HepG2 (cell line): ENCODE measurements at regions not wholly inside any gene's neighbourhood (a gene's known extent, or its start where the extent isn't known, plus 50 kb on each side); places are given as distances from the start of the nearest gene placed in this dataset.

Experiments used
- ATAC-seq: fragments of 200-7000 bp; cut with Tn5 transposase; 3 replicates; pipeline ENCODE4 v1.9.1; 2020; ENCODE audit warnings: mild to moderate bottlenecking, moderate library complexity
- BruUV-seq: library from RNA; stranded (reverse); fragments of 400-500 nt; replicated peaks from 2 replicates; lab custom pipeline; 2021; lab: Mats Ljungman, UMichigan
- CTCF ChIA-PET: fragments of 300-600 bp; formaldehyde crosslinking; extraction: SDS; loops from one replicate; lab custom pipeline; 2021; ENCODE audit warnings: low total read pairs, inconsistent platforms, low intra/inter-chr PET ratio; lab: Yijun Ruan, JAX
- POLR2A ChIA-PET: fragments of 350-600 bp; sonication (Branson Sonifier 250); formaldehyde crosslinking; loops from one replicate; lab custom pipeline; 2020; ENCODE audit warnings: antibody characterized with exemption, inconsistent platforms; lab: Yijun Ruan, JAX
- DNase-seq: peaks from one replicate; pipeline ENCODE4 v3.0.0-alpha.2; 2015; ENCODE audit warnings: low spot score
- FAIRE-seq: peaks from 3 replicates; lab custom pipeline; 2011; peaks lifted over from hg19 to GRCh38; lab: Jason Lieb, UNC
- H2AFZ ChIP-seq: one replicate; pipeline ENCODE4 v1.6.1; 2011; ENCODE audit warnings: low read length, inconsistent platforms
- H3K27ac ChIP-seq: fragments of 300-600 bp; 3 replicates; pipeline ENCODE4 v1.8.0; 2011; ENCODE audit warnings: mixed run types, mild to moderate bottlenecking, mixed read lengths, low read length, inconsistent platforms; ENCODE audit not compliant: insufficient read depth; ENCODE audit errors: extremely low read length
- H3K27me3 ChIP-seq, 2 experiments: fragments of 200-600 bp in 1 of 2; 2 replicates in 1 of 2; 3 replicates in 1 of 2; pipeline versions ENCODE4 v1.6.0 to v1.8.0; 2011; ENCODE audit warnings: low read length in 2 of 2, mild to moderate bottlenecking in 2 of 2, moderate library complexity in 2 of 2, inconsistent platforms in 1 of 2; ENCODE audit not compliant: insufficient read depth in 2 of 2, control insufficient read depth in 1 of 2
- H3K36me3 ChIP-seq, 2 experiments: fragments of 200-600 bp in 1 of 2; replicated peaks in 1 of 2; 2 replicates in 1 of 2; 3 replicates in 1 of 2; pipeline versions ENCODE4 v1.5.1 to v1.8.0; 2011; ENCODE audit warnings: low read length in 2 of 2, inconsistent platforms in 1 of 2; ENCODE audit not compliant: insufficient read depth in 2 of 2, control insufficient read depth in 1 of 2
- H3K4me1 ChIP-seq: 2 replicates; pipeline ENCODE4 v1.5.1; 2012; ENCODE audit warnings: low read length, inconsistent platforms; ENCODE audit not compliant: insufficient read depth
- H3K4me2 ChIP-seq: 2 replicates; pipeline ENCODE4 v1.6.0; 2011; ENCODE audit warnings: low read depth, low read length, inconsistent platforms
- H3K4me3 ChIP-seq, 3 experiments: fragments of 200-600 bp in 1 of 3; sonication (generic), shearing (Covaris generic) in 1 of 3; replicated peaks in 1 of 3; 2 replicates each; pipeline ENCODE4 v1.5.1; 2011 to 2016; ENCODE audit warnings: low read length in 3 of 3, inconsistent platforms in 2 of 3, low read depth in 2 of 3, mild to moderate bottlenecking in 2 of 3, control low read depth in 1 of 3, mixed read lengths in 1 of 3; ENCODE audit not compliant: insufficient read depth in 1 of 3
- H3K79me2 ChIP-seq: one replicate; pipeline ENCODE4 v1.6.1; 2011; ENCODE audit warnings: low read length, inconsistent platforms; ENCODE audit not compliant: insufficient read depth
- H3K9ac ChIP-seq: 2 replicates; pipeline ENCODE4 v1.6.0; 2011; ENCODE audit warnings: mild to moderate bottlenecking, low read depth, low read length, inconsistent platforms; ENCODE audit not compliant: insufficient read depth
- H3K9me3 ChIP-seq: 2 replicates; pipeline ENCODE4 v1.5.1; 2012; ENCODE audit warnings: mild to moderate bottlenecking, low read length
- H4K20me1 ChIP-seq: 2 replicates; pipeline ENCODE4 v1.6.0; 2011; ENCODE audit warnings: inconsistent platforms, mild to moderate bottlenecking, low read length, moderate library complexity; ENCODE audit not compliant: insufficient read depth
- BCLAF1 ChIP-seq: fragments of 450-650 bp; IDR thresholded peaks from 2 replicates; pipeline ENCODE4 v1.6.1; 2017; ENCODE audit warnings: mild to moderate bottlenecking
- CEBPZ ChIP-seq: IDR thresholded peaks from 2 replicates; pipeline ENCODE4 v1.6.1; 2012; ENCODE audit warnings: low read length, improper control_type of control experiment
- JUN ChIP-seq: sonication (generic); formaldehyde crosslinking; IDR thresholded peaks from 2 replicates; pipeline ENCODE4 v1.4.0; 2020; ENCODE audit warnings: mild to moderate bottlenecking, missing genetic modification reagents
- MTF1 ChIP-seq: sonication (generic); formaldehyde crosslinking; IDR thresholded peaks from 2 replicates; pipeline ENCODE4 v1.5.0; 2020; ENCODE audit warnings: missing genetic modification reagents
- NR0B2 ChIP-seq: sonication (generic); formaldehyde crosslinking; IDR thresholded peaks from 2 replicates; pipeline ENCODE4 v1.4.0; 2020; ENCODE audit warnings: mild to moderate bottlenecking, missing genetic modification reagents
- RNF219 ChIP-seq: sonication (generic); formaldehyde crosslinking; IDR thresholded peaks from 2 replicates; pipeline ENCODE4 v1.5.0; 2020; ENCODE audit warnings: mild to moderate bottlenecking, missing genetic modification reagents
- SIN3B ChIP-seq: fragments of 150-350 bp; IDR thresholded peaks from 2 replicates; pipeline ENCODE4 v1.6.1; 2014; ENCODE audit warnings: low read length
- ZBTB26 ChIP-seq: IDR thresholded peaks from 2 replicates; pipeline ENCODE4 v1.6.1; 2016; ENCODE audit warnings: missing compliant biosample characterization, missing genetic modification reagents, borderline replicate concordance
- ZFX ChIP-seq: sonication (generic); formaldehyde crosslinking; IDR thresholded peaks from 2 replicates; pipeline ENCODE4 v1.4.0; 2020; ENCODE audit warnings: mild to moderate bottlenecking, low read depth, missing genetic modification reagents, moderate library complexity
- ZIK1 ChIP-seq: sonication (generic); formaldehyde crosslinking; IDR thresholded peaks from 2 replicates; pipeline ENCODE4 v1.5.0; 2020; ENCODE audit warnings: mild to moderate bottlenecking, low read depth, missing genetic modification reagents, borderline replicate concordance
- ZNF274 ChIP-seq: sonication (generic); formaldehyde crosslinking; IDR thresholded peaks from 2 replicates; pipeline ENCODE4 v1.5.1; 2020; ENCODE audit warnings: mild to moderate bottlenecking, missing genetic modification reagents
- ZNF639 ChIP-seq: conservative IDR thresholded peaks from 2 replicates; pipeline ENCODE4 v1.6.1; 2018; ENCODE audit warnings: missing genetic modification reagents
- ZNF746 ChIP-seq: sonication (generic); formaldehyde crosslinking; IDR thresholded peaks from 2 replicates; pipeline ENCODE4 v1.8.0; 2022; ENCODE audit warnings: mild to moderate bottlenecking, missing genetic modification reagents
- ZNF879 ChIP-seq: sonication (generic); formaldehyde crosslinking; IDR thresholded peaks from 2 replicates; pipeline ENCODE4 v1.8.1; 2023; ENCODE audit warnings: missing genetic modification reagents
- WGBS: methylation state at CpG from one replicate; pipeline ENCODE4 v1.1.6; 2017; ENCODE audit warnings: low lambda C conversion rate; 5-methylcytosine and 5-hydroxymethylcytosine counted together
- in situ Hi-C: cut with HindIII; loops from 2 replicates; pipeline ENCODE4 v1.10.0; 2017; ENCODE audit warnings: low pct_unique_long_range_greater_than_20kb; ENCODE audit not compliant: extremely low pct_ligation_motif_present
- intact Hi-C: fragments of 100-400 bp; cut with micrococcal nuclease; formaldehyde crosslinking; loops from one replicate; pipeline ENCODE4 v1.10.0; 2022; ENCODE audit not compliant: unreplicated experiment

GRCh38 chr1:36723813-36724212 is 241.1 kb upstream of the CSF3R start:
- in situ Hi-C loops = loop anchor here (25.0 kb wide), 2 partner anchors 313 to 713 kb away; partner anchors contain the start of gene GRIK3
- TF ChIP-seq CEBPZ = no peak
- TF ChIP-seq ZNF746 (CRISPR knock-in tag) = no peak
- TF ChIP-seq RNF219 = no peak
- TF ChIP-seq ZFX (CRISPR knock-in tag) = no peak
- no peak for TF ChIP-seq ZBTB26 (CRISPR knock-in tag)
- TF ChIP-seq MTF1 (CRISPR knock-in tag) = no peak
- no peak for TF ChIP-seq JUN
- no peak for TF ChIP-seq NR0B2 (CRISPR knock-in tag)
- TF ChIP-seq BCLAF1 = no peak
- TF ChIP-seq ZNF879 (CRISPR knock-in tag) = no peak
- no peak for TF ChIP-seq ZNF639 (CRISPR knock-in tag)
- TF ChIP-seq SIN3B = no peak
- no peak for TF ChIP-seq ZIK1
- no peak for TF ChIP-seq ZNF274 (CRISPR knock-in tag)

More at GRCh38 chr1:36723813-36724212, 241.1 kb upstream of the CSF3R start:
- H3K9ac ChIP-seq = no peak overlapping the region
- H3K79me2 ChIP-seq = no peaks in the 10 kb centered on the region
- no peaks in the 10 kb centered on the region for H4K20me1 ChIP-seq
- H3K4me1 ChIP-seq = no peaks in the 10 kb centered on the region
- H3K36me3 ChIP-seq = no peaks in the 10 kb centered on the region
- POLR2A ChIA-PET = no interaction called here
- no peak overlapping the region for H2AFZ ChIP-seq
- no peak overlapping the region for H3K4me3 ChIP-seq
- H3K9me3 ChIP-seq = no peaks in the 10 kb centered on the region
- ATAC-seq (no peak), DNase-seq (no peak), FAIRE-seq (no peak)
- CTCF ChIA-PET = no interaction called here
- H3K4me2 ChIP-seq = no peak overlapping the region
- intact Hi-C loops = no loop called here
- no peak overlapping the region for H3K27ac ChIP-seq
- peaks cover 0 to 9% of the 10 kb centered on the region in 2 experiments; a peak in 1 of 5 replicates for H3K27me3 ChIP-seq
- WGBS = 0% methylated on average over 1 of the region's 1 CpG
- BruUV-seq = no TSS peak
